OCI-LY3 (cell line): ENCODE measurements at regions not wholly inside any gene's neighbourhood (a gene's known extent, or its start where the extent isn't known, plus 50 kb on each side); places are given as distances from the start of the nearest gene placed in this dataset.
"Not testable (repeated sequence)": the region's sequence is repeated elsewhere in the genome, so short reads cannot be mapped to it uniquely, and the experiment has no call there.

Experiments used
- H2AFZ ChIP-seq: fragments of 200-600, 300-600 bp; shearing (Covaris generic); 2 replicates; pipeline ENCODE4 v1.6.0; 2014; ENCODE audit warnings: antibody characterized with exemption, low read depth, low read length
- H3K27ac ChIP-seq: fragments of 200-600, 300-600 bp; sonication (generic); 2 replicates; pipeline ENCODE4 v1.5.1; 2014; ENCODE audit warnings: mild to moderate bottlenecking, low read length, moderate library complexity, mixed read lengths
- H3K27me3 ChIP-seq: fragments of 200-600, 300-600 bp; sonication (generic); 2 replicates; pipeline ENCODE4 v1.6.1; 2014; ENCODE audit warnings: low read depth, low read length, mixed read lengths
- H3K36me3 ChIP-seq: fragments of 200-600, 300-600 bp; sonication (generic); replicated peaks from 2 replicates; pipeline ENCODE3; 2014; ENCODE audit warnings: low read depth, low read length, mixed read lengths
- H3K4me1 ChIP-seq: fragments of 300-600, 200-600 bp; sonication (generic); 2 replicates; pipeline ENCODE4 v1.6.1; 2014; ENCODE audit warnings: low read length, mixed read lengths
- H3K4me2 ChIP-seq: fragments of 200-600, 300-600 bp; sonication (generic); 2 replicates; pipeline ENCODE4 v1.6.1; 2014; ENCODE audit warnings: low read length, mixed read lengths
- H3K4me3 ChIP-seq: fragments of 300-600, 200-600 bp; sonication (generic); 2 replicates; pipeline ENCODE4 v1.5.1; 2014; ENCODE audit warnings: antibody characterized with exemption, mild to moderate bottlenecking, low read length, moderate library complexity
- H3K79me2 ChIP-seq: fragments of 300-600, 200-600 bp; shearing (Covaris generic); 2 replicates; pipeline ENCODE4 v1.6.1; 2014; ENCODE audit warnings: mild to moderate bottlenecking, low read length, mixed read lengths
- H3K9ac ChIP-seq: fragments of 300-600, 200-600 bp; shearing (Covaris generic); 2 replicates; pipeline ENCODE4 v1.6.0; 2014; ENCODE audit warnings: mild to moderate bottlenecking, low read length, moderate library complexity
- H3K9me3 ChIP-seq: fragments of 200-600, 300-600 bp; shearing (Covaris generic); 2 replicates; pipeline ENCODE4 v1.6.1; 2014; ENCODE audit warnings: low read length, mixed read lengths; ENCODE audit not compliant: insufficient read depth
- H4K20me1 ChIP-seq: fragments of 200-600, 300-600 bp; sonication (generic); 2 replicates; pipeline ENCODE4 v1.6.1; 2016; ENCODE audit warnings: low read length, mixed read lengths; ENCODE audit not compliant: insufficient read depth
- EZH2phosphoT487 ChIP-seq: fragments of 200-600 bp; shearing (Covaris generic); IDR thresholded peaks from 2 replicates; pipeline ENCODE4 v1.6.1; 2018; ENCODE audit warnings: antibody characterized with exemption, mixed run types, low read depth
- TF ChIP-seq, protein P1 (sequence below): fragments of 200-600, 300-600 bp; sonication (generic); IDR thresholded peaks from 2 replicates; pipeline ENCODE4 v1.5.1; 2014; ENCODE audit warnings: antibody characterized with exemption, low read length, low read depth

- Histone ChIP-seq H3K27me3 (no peaks in the 10 kb centered on the region), H3K4me1 (no peaks in the 10 kb centered on the region), H3K9ac (no peak overlapping the region), H3K36me3 (no peaks in the 10 kb centered on the region), H3K4me2 (no peak overlapping the region), H3K79me2 (no peaks in the 10 kb centered on the region), H3K9me3 (no peaks in the 10 kb centered on the region), H3K4me3 (no peak overlapping the region), H2AFZ (no peak overlapping the region), H4K20me1 (no peaks in the 10 kb centered on the region), H3K27ac (no peak overlapping the region)
- TF ChIP-seq, protein P1, sequence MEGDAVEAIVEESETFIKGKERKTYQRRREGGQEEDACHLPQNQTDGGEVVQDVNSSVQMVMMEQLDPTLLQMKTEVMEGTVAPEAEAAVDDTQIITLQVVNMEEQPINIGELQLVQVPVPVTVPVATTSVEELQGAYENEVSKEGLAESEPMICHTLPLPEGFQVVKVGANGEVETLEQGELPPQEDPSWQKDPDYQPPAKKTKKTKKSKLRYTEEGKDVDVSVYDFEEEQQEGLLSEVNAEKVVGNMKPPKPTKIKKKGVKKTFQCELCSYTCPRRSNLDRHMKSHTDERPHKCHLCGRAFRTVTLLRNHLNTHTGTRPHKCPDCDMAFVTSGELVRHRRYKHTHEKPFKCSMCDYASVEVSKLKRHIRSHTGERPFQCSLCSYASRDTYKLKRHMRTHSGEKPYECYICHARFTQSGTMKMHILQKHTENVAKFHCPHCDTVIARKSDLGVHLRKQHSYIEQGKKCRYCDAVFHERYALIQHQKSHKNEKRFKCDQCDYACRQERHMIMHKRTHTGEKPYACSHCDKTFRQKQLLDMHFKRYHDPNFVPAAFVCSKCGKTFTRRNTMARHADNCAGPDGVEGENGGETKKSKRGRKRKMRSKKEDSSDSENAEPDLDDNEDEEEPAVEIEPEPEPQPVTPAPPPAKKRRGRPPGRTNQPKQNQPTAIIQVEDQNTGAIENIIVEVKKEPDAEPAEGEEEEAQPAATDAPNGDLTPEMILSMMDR = no peak
- no peak for TF ChIP-seq EZH2phosphoT487
These were observed 134.9 kb upstream of the CACNA2D1 start for GRCh38 chr7:82578430-82578829.

GRCh38 chr7:82572195-82572880 lies 128.8 kb upstream of the CACNA2D1 start:
- Histone ChIP-seq H2AFZ (peak overlapping the region; percentile 91), H3K4me2 (peak overlapping the region; percentile 72), H3K27me3 (no peaks in the 10 kb centered on the region), H3K36me3 (no peaks in the 10 kb centered on the region), H3K79me2 (no peaks in the 10 kb centered on the region), H3K9ac (peak overlapping the region; percentile 11; the same call in 1 of the 2 replicates), H4K20me1 (no peaks in the 10 kb centered on the region), H3K9me3 (no peaks in the 10 kb centered on the region), H3K4me3 (peak overlapping the region; percentile 66), H3K27ac (no peak overlapping the region), H3K4me1 (peaks cover 33% of the 10 kb centered on the region)
- no peak for TF ChIP-seq EZH2phosphoT487
- TF ChIP-seq, protein P1 = peak; percentile 93

DNA sequence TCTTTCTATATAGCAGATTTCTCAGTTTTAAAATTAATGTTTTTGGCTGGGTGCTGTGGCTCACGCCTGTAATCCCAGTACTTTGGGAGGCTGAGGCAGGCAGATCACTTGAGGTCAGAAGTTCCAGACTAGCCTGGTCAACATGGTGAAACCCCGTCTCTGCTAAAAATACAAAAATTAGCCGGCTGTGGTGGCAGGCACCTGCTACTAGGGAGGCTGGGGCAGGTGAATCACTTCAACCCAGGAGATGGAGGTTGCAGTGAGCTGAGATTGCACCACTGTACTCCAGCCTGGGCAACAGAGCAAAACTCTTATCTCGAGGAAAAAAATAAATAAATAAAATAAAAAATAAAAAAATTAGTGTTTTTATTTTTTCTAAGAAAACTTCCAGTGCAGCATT lies 127.5 kb upstream of the CACNA2D1 start:
- H2AFZ ChIP-seq, H3K27me3 ChIP-seq, H3K36me3 ChIP-seq, H3K79me2 ChIP-seq, H3K9ac ChIP-seq, H3K4me3 ChIP-seq, H4K20me1 ChIP-seq, H3K9me3 ChIP-seq: not testable (repeated sequence)
- peak overlapping the region; percentile 26 for H3K4me2 ChIP-seq
- H3K4me1 ChIP-seq = peaks cover 46% of the 10 kb centered on the region
- H3K27ac ChIP-seq = peak overlapping the region; percentile 19; the same call in 1 of the 2 replicates

DNA sequence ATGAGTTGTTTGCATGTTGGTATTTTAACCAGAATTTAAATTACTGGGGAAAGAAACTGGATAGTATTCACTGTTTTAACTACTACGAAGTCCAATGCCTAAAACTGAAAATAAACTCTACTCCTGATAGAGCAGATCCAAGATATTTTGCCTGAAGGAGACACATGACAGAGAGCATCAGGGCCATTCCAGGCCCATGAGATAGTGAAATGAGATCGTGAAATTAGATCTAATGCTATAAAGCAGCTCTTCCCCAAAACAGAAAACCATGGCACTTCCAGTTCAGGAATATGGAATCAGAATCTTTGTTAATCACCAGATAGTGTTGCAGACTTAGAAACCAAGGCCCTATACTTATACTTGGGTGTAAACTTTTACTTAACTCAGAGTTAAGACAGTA lies 124.3 kb upstream of the CACNA2D1 start:
- Histone ChIP-seq H3K4me3 (0 out of 2 replicates have a peak overlapping the region, but pooled peaks have one; percentile 14), H3K27me3 (no peaks in the 10 kb centered on the region), H3K36me3 (no peaks in the 10 kb centered on the region), H3K27ac (peak overlapping the region; percentile 49; the same call in 1 of the 2 replicates), H4K20me1 (no peaks in the 10 kb centered on the region), H2AFZ (peak overlapping the region; percentile 8; the same call in 1 of the 2 replicates), H3K79me2 (no peaks in the 10 kb centered on the region), H3K4me2 (peak overlapping the region; percentile 59), H3K9me3 (no peaks in the 10 kb centered on the region), H3K9ac (no peak overlapping the region), H3K4me1 (peaks cover 52% of the 10 kb centered on the region)
- TF ChIP-seq EZH2phosphoT487 = no peak
- TF ChIP-seq, protein P1 = no peak
